Posterior cingulate gyrus (tissue), 11 donors: ENCODE measurements at regions not wholly inside any gene's neighbourhood (a gene's known extent, or its start where the extent isn't known, plus 50 kb on each side); places are given as distances from the start of the nearest gene placed in this dataset.
"Not testable (repeated sequence)": the region's sequence is repeated elsewhere in the genome, so short reads cannot be mapped to it uniquely, and the experiment has no call there.

Experiments
- DNase-seq, 10 donors: peaks; one replicate each; pipeline versions ENCODE4 v3.0.0 to v3.0.0-alpha.2; 2020 to 2021; ENCODE audit warnings: mixed read lengths in 3 of 10
- intact Hi-C: fragments of 100-400 bp; cut with DNase I; formaldehyde crosslinking; loops from one replicate; pipeline ENCODE4 v1.15.1; 2023

DNA sequence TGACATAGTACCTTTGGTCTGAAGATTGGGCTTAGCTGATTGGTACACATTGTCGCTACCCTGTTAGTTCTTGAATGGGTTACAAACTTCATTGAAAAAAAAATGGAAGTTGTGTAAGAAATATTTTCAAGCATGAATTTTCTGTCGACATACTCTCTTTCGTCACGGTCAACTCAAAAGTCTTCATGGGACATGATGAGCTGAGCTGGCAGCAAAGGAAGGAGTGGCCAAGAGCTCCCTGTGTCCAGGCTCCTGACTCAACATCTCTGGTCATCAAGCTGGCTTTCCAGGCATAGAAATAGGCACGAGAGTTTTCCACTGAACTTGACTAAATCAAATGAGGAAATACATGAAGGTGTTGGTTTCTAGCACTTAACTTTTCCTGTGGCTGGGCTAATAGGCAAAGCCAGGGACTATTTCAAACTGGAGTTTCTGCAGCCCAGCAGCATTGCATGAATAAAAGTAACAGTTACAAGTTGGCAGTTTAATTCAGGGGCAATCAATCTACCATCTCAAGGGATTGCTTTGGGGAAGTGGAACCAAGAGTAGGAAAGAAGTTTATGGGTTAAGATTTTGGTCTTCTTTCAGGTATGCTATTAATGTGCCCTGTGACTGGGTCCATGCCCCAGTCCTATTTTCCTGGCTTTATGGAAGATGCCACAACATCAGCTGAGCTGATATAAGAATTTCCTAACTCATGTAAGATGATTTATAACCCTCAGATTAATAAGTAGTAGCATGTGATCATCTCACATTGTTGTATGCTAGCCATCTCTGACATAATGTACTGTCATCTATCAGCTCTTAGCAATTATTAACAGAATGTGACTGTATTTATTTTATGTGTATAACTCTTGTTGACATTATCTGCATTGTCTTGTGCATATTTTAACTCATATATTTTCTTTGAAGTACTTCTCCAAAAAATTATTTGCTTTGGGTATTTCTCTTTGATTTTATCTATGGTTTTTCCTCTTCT, 385.8 kb downstream of the DLEU7 start:
- intact Hi-C loops, result no loop called here
- no peak for DNase-seq

DNA sequence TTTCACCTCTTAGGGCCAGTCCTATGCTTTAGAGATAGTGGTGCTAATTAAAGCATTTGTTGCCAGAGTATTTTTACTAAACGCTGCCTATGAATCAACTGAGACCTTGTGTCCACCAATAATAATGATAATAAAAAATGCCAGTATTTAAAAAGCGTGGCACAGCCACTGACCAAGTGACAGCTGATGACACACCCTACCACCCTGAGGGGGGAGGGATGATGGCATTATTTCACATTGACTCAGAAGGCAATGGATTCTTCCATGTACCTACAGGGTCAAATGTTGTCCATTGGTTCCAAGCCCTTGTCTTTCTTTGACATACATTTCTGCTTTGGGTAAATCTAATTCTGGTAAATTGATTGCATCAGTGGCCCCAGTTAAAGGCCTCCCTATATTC, 384.4 kb downstream of the DLEU7 start:
- intact Hi-C loops, result no loop called here
- no peak for DNase-seq

DNA sequence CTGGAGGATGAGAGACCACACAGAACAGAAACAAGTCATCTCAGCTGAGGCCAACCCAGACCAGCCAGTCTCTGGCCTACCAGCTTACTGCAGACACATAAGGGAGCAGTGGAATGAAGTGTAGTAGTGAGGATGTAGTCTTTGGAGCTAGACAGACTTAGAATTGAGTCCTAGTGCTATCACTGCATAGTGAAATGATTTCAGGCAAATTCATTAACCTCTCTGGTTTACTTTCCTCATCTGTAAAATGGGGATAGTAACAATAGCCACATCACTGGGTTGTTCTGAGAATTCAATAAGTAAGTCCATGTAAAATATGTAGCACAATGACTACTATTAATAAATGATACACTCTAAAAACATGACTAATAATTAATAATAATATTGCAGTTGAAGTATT, 383.8 kb downstream of the DLEU7 start:
- DNase-seq, result no peak
- intact Hi-C loops, result loop anchor here (10.0 kb wide), 1 partner anchor 45 kb away; no protein-coding TSS in a partner anchor

DNA sequence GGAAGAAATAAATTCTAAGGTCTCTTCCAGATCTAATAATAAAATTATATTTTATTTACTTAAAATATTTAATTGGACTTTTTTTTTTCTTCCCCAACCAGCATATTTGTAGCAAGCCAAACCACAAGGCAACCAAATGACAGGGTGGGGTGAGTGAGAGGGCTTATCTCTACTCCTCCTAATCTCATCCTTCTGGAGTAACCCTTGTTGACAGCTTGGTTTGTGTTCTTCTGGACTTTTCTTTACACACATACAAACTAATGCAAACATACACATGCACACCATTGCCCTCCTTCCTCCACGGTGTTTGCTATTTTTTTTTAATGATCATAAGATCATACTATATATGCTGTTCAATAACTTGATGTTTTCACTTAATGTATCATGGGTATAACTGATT, 383.1 kb downstream of the DLEU7 start:
- no peak for DNase-seq
- intact Hi-C loops, result loop anchor here (10.0 kb wide), 1 partner anchor 46 kb away; no protein-coding TSS in a partner anchor

GRCh38 chr13:50461189-50461588, 382.3 kb downstream of the DLEU7 start:
- no peak for DNase-seq
- intact Hi-C loops, result loop anchor here (10.0 kb wide), 1 partner anchor 46 kb away; no protein-coding TSS in a partner anchor

DNA sequence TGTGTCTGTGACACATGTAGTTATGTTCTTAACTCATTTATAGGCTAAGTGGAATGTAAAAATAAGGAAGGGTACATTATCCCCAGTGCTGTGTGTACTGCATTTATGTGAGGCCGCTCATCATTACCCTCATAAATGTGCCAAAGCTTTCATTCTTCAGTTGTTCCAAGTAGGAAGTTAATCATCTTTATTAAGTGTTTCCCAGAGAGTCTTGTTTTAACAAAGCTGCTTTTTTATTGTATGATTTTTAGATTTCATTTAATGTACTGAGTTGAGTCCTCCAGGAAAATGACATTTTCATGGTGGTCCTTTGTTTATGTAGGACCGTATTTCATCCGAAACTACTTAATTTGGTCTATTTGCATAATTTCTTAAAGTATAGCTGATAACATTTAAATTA, 379.8 kb downstream of the DLEU7 start:
- no peak for DNase-seq
- intact Hi-C loops, result loop anchor here (10.0 kb wide), 1 partner anchor 49 kb away; no protein-coding TSS in a partner anchor

- DNase-seq, result no peak
- intact Hi-C loops, result loop anchor here (10.0 kb wide), 1 partner anchor 50 kb away; no protein-coding TSS in a partner anchor
Measured at GRCh38 chr13:50464349-50465251, 378.9 kb downstream of the DLEU7 start.

DNA sequence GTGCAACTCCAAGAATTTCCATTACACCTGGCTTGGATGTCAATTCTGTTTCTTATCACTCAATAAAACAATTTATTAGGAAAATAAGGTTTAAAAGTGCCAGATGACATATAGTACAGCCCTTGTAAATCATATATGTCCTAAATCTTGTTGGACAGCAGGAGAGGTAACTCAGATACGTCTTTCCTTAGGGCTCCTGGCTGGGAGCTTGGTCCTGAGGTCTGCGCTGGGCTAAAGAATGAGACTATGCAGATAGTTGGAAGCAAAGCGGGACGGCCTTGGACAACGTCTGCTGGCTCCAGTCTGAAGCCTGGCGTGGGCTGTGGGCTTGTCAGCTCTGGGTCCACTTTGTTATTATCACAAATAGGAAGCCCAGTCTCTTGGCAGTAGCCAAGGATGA, 377.0 kb downstream of the DLEU7 start:
- no peak for DNase-seq
- intact Hi-C loops, result loop anchor here (10.0 kb wide), 1 partner anchor 52 kb away; no protein-coding TSS in a partner anchor

GRCh38 chr13:50467156-50468110, 376.1 kb downstream of the DLEU7 start:
- DNase-seq, result no peak

DNA sequence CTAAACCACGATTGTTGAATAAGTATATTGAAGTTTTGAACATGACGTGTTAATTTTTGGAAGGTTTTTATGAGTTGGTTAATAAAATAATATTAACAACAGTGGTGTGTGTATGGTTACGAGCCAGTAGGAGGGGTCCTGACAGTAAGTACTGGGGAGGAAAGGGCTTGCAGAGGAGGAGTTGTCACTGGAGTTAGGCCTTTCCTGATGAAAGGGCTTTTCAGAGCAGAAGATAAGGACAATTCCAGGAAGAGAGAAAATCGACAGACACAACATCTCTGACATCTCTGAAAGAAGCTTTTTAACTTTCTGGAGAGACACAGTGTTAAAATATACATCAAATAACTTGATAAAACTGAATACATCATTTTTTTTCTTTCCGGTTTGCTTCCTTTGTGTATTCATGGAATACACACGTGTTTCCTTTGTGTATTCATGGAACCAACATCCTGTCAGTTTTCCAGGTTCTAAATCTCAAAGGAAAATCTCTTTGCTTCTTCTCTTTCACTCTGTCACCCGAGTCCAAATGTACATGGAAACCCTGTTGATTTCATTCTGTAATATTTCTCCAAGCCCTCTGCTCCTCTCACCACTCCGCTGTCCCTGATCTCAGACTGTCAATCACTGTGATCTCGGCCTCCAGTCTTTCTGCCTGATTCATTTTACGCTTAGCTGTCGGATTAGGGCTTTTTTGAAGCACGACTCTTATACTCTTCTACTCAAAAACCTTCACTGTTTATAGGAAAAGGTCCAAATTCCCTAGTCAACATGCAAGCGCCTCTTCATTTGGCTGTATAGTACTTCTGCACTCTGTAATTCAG, 374.4 kb downstream of the DLEU7 start:
- intact Hi-C loops, result loop anchor here (10.0 kb wide), 1 partner anchor 54 kb away; no protein-coding TSS in a partner anchor
- DNase-seq, result no peak

More at GRCh38 chr13:50467156-50468110, 376.1 kb downstream of the DLEU7 start:
- intact Hi-C loops, result loop anchor here (10.0 kb wide), 1 partner anchor 53 kb away; no protein-coding TSS in a partner anchor

DNA sequence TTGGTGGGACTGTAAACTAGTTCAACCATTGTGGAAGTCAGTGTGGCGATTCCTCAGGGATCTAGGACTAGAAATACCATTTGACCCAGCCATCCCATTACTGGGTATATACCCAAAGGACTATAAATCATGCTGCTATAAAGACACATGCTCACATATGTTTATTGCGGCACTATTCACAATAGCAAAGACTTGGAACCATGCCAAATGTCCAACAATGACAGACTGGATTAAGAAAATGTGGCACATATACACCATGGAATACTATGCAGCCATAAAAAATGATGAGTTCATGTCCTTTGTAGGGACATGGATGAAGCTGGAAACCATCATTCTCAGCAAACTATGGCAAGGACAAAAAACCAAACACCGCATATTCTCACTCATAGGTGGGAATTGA, 370.4 kb downstream of the DLEU7 start:
- intact Hi-C loops, DNase-seq: not testable (repeated sequence)

DNA sequence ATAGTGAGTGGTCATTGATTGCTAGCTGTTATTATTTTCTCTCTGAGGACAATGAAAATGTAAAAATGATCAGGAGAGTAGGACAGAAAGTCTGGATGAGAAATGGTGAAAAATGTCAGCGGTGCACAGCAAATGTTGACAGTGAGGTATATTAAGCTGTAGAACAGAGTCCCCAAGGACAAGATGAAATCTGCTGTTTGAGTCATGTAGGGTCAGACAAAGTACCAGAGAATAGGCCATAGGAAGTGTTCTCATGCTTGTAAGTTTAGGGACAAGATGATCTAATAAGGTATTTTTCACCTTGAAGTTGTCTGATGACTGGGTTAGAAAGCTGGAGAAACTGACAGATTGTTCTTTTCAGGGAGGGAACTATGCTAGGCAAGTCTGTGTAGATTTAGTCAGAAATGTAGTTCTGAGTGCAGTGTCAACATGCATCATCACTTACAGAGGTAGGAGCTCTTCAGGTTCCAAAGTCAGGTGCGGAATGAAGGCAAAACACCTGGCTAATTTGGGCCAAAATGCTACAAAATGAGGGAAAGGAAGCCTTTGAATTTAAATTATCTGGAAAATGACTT, 369.3 kb downstream of the DLEU7 start:
- no peak for DNase-seq

DNA sequence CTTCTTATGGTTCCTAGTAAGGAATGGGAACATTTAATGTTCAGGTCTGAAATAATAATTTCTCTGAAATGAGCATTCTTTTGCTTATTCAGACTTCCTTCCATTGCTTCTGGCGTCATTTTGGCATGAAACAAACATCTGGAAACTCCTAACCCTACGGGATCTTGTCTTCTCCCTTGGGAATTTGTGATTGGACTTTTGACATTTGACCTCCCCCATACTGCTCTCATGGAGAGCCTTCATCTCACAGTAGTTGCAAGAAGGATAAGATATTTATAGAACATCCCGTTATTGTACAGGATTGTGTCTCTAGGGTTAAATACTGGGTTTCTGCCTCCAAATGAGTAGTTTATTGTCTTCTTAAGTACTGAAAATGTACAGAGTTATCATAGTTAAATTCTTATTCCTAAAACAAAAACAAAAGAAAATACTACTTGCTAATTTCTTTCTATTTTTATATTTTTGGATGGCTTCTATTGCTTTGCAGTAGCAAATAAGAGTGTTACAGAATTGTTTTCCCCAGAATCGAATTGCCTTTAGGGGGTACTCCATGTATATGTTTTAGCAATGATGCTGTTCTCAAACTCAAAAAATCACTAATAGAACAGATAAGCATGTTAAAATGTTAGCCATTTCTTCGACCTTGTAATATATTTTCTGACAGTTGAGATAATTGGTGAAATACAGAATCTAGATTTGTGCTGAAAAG, 366.8 kb downstream of the DLEU7 start:
- intact Hi-C loops, result no loop called here
- DNase-seq, result no peak

More for the DNA sequence above, 369.3 kb downstream of the DLEU7 start:
- intact Hi-C loops, result no loop called here

DNA sequence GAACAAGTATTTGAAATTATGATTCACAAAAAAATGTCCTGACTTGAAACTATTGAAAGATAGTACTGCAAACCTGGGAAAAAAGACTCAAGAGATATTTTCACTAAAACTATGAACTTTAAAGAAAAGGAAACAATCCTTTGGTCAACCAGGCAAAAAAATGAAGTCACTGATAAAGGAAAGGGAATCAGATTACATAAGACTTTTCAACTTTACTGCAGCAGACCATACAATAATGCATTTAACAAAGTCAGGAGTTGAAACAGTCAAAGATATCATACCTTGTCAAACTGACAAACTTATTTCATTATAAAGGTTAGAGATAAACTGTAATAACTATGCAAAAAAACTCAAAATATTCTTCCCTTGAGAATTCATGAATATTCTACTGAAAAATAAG, 361.6 kb downstream of the DLEU7 start:
- intact Hi-C loops, result no loop called here

GRCh38 chr13:50483416-50483815, 360.1 kb downstream of the DLEU7 start:
- DNase-seq, result no peak
- intact Hi-C loops, result no loop called here

More for the DNA sequence above, 361.6 kb downstream of the DLEU7 start:
- DNase-seq, result no peak

DNA sequence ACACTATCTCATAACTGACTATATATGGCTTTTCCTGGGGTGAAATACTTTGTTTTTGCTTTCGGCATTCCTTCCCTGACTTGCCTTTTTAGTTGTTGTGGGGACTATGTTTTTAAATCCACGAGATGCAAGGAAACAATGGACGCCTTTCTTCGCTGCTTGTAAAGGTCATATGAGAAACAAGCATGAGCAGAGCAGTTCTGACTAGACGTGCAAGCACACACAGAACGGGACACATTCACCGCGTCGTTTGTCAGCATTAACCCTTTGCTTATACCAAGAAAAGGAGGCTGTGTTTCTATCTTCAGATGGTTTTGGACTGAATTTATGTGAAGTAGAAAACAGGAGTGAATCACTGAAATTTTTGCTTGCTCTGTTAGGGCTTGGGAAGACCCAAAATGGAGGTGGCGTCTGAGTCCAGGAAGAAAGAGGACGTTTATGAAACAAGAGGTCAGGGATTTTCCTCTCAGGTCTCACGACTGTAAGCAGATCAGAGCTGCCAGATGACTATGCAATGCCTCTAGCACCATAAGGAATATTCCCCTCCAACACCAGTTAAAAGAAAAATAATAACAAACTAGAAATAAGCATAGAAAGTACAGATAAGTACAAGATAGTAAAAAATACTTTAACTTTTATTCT, 358.9 kb downstream of the DLEU7 start:
- peak in 3 of 10 donors; percentile 16 to 66 (median 40) for DNase-seq
- intact Hi-C loops, result no loop called here
